Ovary (tissue), 7 donors: ENCODE measurements at regions not wholly inside any gene's neighbourhood (a gene's known extent, or its start where the extent isn't known, plus 50 kb on each side); places are given as distances from the start of the nearest gene placed in this dataset.

Experiments
- DNase-seq, 5 donors: peaks; one replicate each; pipeline ENCODE4 v3.0.0-alpha.2; 2019 to 2020
- H3K27ac ChIP-seq, 2 donors: fragments of 200-600 bp; one replicate each; pipeline versions ENCODE4 v1.5.1 to v1.8.0; 2019 to 2022
- H3K27me3 ChIP-seq: fragments of 200-600 bp; one replicate; pipeline ENCODE4 v1.8.0; 2022
- H3K36me3 ChIP-seq: fragments of 200-600 bp; sonication (generic); one replicate; pipeline ENCODE4 v1.5.1; 2019
- H3K4me1 ChIP-seq: one replicate; pipeline ENCODE4 v1.8.1; 2013; ENCODE audit warnings: mild to moderate bottlenecking, moderate library complexity; ENCODE audit not compliant: insufficient read depth
- H3K4me3 ChIP-seq: fragments of 200-600 bp; sonication (generic); one replicate; pipeline ENCODE4 v1.5.1; 2017
- H3K9me3 ChIP-seq, 2 donors: fragments of 200-600 bp in 1 of 2; sonication (generic) in 1 of 2; one replicate each; pipeline versions ENCODE4 v1.5.1 to v1.8.1; 2013 to 2019; ENCODE audit warnings: mild to moderate bottlenecking in 1 of 2, moderate library complexity in 1 of 2
- CTCF ChIP-seq, 3 donors: fragments of 450-650 bp in 2 of 3; fragments of 200-600 bp in 1 of 3; IDR thresholded peaks; one replicate each; pipeline versions ENCODE4 v1.5.1 to v1.8.0; 2016 to 2022; ENCODE audit warnings: antibody characterized with exemption in 3 of 3, mild to moderate bottlenecking in 1 of 3
- EP300 ChIP-seq: sonication (generic); formaldehyde crosslinking; IDR thresholded peaks from one replicate; pipeline ENCODE4 v1.6.1; 2017; ENCODE audit warnings: antibody characterized with exemption
- POLR2A ChIP-seq: fragments of 450-650 bp; IDR thresholded peaks from one replicate; pipeline ENCODE4 v1.6.1; 2017; ENCODE audit warnings: antibody characterized with exemption, mild to moderate bottlenecking, moderate library complexity
- WGBS, 3 donors: extraction: QIAGEN DNeasy Blood & Tissue Kit in 1 of 3; methylation state at CpG; one replicate each; pipeline versions ENCODE4 v1.1.5 to v1.1.7; 2013 to 2017; 5-methylcytosine and 5-hydroxymethylcytosine counted together
- intact Hi-C, 4 donors: fragments of 100-400 bp; cut with DNase I; formaldehyde crosslinking; loops; one replicate each; pipeline versions ENCODE4 v1.11.0 to v1.15.1; 2022 to 2023
- donor health status: DM: no; HTN: no; CAD: no; lungs with moderate emphysema.
- donor health status: DM: no; HTN: no; CAD: no.
- donor health status: Bipolar disorder and iron deficiency.
- donor health status: DM: no; HTN: no; CAD: no.
- donor health status: DM: yes; HTN: yes; CAD: no.

- WGBS, 3 donors, result 90 to 94% (median 91%) methylated on average over 2 of the region's 2 CpGs
- intact Hi-C loops, result no loop called here
Observed at GRCh38 chr7:82672078-82672477, 228.5 kb upstream of the CACNA2D1 start.

GRCh38 chr7:82669141-82669540 is 225.6 kb upstream of the CACNA2D1 start:
- Histone ChIP-seq H3K4me1 (no peaks in the 10 kb centered on the region), H3K27ac (no peak overlapping the region), H3K9me3 (no peaks in the 10 kb centered on the region), H3K27me3 (no peaks in the 10 kb centered on the region), H3K36me3 (no peaks in the 10 kb centered on the region), H3K4me3 (no peak overlapping the region)
- no peak for TF ChIP-seq EP300
- TF ChIP-seq POLR2A, result no peak
- no peak for TF ChIP-seq CTCF (IDR thresholded peaks at IDR 0.05)
- no peak for DNase-seq
- WGBS, 3 donors, result 91 to 96% (median 95%) methylated on average over 1 of the region's 1 CpG
- intact Hi-C loops, result no loop called here

More at GRCh38 chr7:82672078-82672477, 228.5 kb upstream of the CACNA2D1 start:
- H3K4me3 ChIP-seq, result no peak overlapping the region
- H3K9me3 ChIP-seq, result no peaks in the 10 kb centered on the region
- no peak for DNase-seq
- no peaks in the 10 kb centered on the region for H3K27me3 ChIP-seq
- H3K27ac ChIP-seq, result no peak overlapping the region
- no peaks in the 10 kb centered on the region for H3K36me3 ChIP-seq
- H3K4me1 ChIP-seq, result no peaks in the 10 kb centered on the region
- no peak for TF ChIP-seq POLR2A
- TF ChIP-seq CTCF (IDR thresholded peaks at IDR 0.05), result no peak
- no peak for TF ChIP-seq EP300

GRCh38 chr7:82668676-82669075 is 225.1 kb upstream of the CACNA2D1 start:
- no peaks in the 10 kb centered on the region for H3K9me3 ChIP-seq
- intact Hi-C loops, result no loop called here
- DNase-seq, result no peak
- H3K4me1 ChIP-seq, result no peaks in the 10 kb centered on the region
- WGBS, 3 donors, result 58 to 73% (median 65%) methylated on average over 2 of the region's 2 CpGs
- no peak overlapping the region for H3K27ac ChIP-seq
- no peaks in the 10 kb centered on the region for H3K27me3 ChIP-seq
- TF ChIP-seq EP300, result no peak
- no peak for TF ChIP-seq CTCF (IDR thresholded peaks at IDR 0.05)
- TF ChIP-seq POLR2A, result no peak
- no peaks in the 10 kb centered on the region for H3K36me3 ChIP-seq
- H3K4me3 ChIP-seq, result no peak overlapping the region

GRCh38 chr7:82665966-82666507 is 222.5 kb upstream of the CACNA2D1 start:
- Histone ChIP-seq H3K9me3 (no peaks in the 10 kb centered on the region), H3K4me1 (no peaks in the 10 kb centered on the region), H3K36me3 (no peaks in the 10 kb centered on the region), H3K27ac (no peak overlapping the region), H3K4me3 (no peak overlapping the region), H3K27me3 (no peaks in the 10 kb centered on the region)
- TF ChIP-seq POLR2A (no peak), CTCF (IDR thresholded peaks at IDR 0.05) (no peak), EP300 (no peak)
- intact Hi-C loops, result no loop called here
- no peak for DNase-seq
- 62 to 74% (median 67%) methylated on average over 5 of the region's 5 CpGs for WGBS, 3 donors
